AG09309 (cell line): ENCODE measurements at regions not wholly inside any gene's neighbourhood (a gene's known extent, or its start where the extent isn't known, plus 50 kb on each side); places are given as distances from the start of the nearest gene placed in this dataset.

Experiments
- DNase-seq: peaks from one replicate; pipeline ENCODE4 v3.0.0-alpha.2; 2010; ENCODE audit warnings: low read depth
- H3K4me3 ChIP-seq: 2 replicates; pipeline ENCODE4 v1.5.1; 2011; ENCODE audit warnings: mild to moderate bottlenecking, low read depth, low read length, moderate library complexity; ENCODE audit not compliant: control insufficient read depth
- TF ChIP-seq, protein P1 (sequence below): IDR thresholded peaks from 2 replicates; pipeline ENCODE4 v1.5.1; 2011; ENCODE audit warnings: mild to moderate bottlenecking, low read depth, low read length, inconsistent platforms; ENCODE audit not compliant: insufficient read depth, control insufficient read depth; ENCODE audit errors: missing control alignments

DNA sequence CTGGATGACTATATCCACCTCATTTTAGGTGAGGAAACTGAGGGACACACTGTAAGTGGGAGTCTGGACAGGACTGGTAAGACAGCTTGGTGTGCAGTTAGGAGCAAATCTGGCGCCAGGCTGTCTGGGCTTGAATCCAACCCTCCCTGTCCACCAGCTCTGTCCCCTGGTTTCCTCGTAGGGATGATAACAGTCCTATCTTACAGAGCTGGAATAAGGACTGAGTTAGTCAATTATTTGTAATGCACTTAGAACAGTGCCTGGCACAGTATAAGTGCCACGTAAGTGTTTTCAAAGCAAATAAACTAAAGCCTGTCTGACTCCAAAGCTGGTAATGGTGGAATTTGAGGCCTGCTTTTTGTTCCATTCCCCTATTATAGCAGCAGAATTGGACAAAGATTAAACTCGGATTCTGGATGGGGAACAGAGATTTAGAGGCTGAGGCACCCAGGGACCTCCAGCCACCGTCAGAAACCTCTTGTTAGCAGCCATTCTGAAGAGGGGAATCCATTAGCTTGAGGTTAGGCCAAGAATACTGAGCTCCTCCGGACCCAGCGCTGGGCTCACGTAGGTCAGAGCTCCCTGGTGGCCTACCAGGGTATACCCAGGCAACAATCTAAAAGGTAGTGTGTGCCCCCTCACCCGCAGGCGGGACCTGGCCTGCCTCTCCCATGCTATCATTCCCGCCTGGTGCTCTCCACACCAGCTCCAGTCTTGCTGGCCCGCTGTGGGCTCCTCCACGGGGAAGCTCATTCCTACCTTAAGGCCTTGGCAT, 102.1 kb downstream of the UCHL1 start:
- no peak overlapping the region for H3K4me3 ChIP-seq
- no peak for DNase-seq
- TF ChIP-seq, protein P1, sequence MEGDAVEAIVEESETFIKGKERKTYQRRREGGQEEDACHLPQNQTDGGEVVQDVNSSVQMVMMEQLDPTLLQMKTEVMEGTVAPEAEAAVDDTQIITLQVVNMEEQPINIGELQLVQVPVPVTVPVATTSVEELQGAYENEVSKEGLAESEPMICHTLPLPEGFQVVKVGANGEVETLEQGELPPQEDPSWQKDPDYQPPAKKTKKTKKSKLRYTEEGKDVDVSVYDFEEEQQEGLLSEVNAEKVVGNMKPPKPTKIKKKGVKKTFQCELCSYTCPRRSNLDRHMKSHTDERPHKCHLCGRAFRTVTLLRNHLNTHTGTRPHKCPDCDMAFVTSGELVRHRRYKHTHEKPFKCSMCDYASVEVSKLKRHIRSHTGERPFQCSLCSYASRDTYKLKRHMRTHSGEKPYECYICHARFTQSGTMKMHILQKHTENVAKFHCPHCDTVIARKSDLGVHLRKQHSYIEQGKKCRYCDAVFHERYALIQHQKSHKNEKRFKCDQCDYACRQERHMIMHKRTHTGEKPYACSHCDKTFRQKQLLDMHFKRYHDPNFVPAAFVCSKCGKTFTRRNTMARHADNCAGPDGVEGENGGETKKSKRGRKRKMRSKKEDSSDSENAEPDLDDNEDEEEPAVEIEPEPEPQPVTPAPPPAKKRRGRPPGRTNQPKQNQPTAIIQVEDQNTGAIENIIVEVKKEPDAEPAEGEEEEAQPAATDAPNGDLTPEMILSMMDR, result no peak

DNA sequence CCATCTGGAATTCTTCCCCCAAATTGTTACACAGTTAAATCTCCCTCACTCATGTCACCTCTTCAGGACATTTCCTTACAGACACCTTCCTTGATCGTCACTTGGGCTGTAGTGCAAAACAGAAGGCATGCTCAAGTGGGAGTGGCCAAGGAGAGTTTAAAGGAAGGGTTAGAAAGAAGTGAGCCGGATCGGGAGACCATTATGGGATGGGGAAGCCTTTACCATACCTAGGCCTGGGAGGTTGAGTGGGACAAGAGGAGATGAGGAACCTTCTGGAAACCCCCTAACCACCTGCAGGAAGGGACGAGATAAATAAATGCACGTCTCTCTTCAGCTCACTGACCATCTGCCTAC, 102.7 kb downstream of the UCHL1 start:
- no peak for DNase-seq
- H3K4me3 ChIP-seq, result no peak overlapping the region
- TF ChIP-seq, protein P1, result no peak

DNA sequence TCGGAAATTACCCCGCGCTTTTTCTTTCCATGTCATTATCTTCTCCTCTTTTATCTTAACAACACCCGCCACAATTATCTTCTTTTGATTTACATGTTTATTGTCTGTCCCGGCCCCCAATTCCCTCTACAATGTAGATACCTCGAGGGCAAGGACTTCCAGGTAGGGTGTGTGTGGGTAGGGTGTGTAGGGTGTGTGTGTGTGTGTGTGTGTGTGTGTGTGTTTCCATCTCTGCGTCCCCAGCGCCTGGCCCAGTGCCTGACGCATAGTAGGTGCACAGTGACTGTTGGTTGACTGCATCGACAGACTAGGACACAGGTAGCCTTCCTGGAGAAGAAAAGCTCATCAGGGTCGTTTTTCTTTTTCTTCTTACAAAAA, 103.1 kb downstream of the UCHL1 start:
- TF ChIP-seq, protein P1, result no peak
- DNase-seq, result no peak
- peak overlapping the region; percentile 77 for H3K4me3 ChIP-seq

DNA sequence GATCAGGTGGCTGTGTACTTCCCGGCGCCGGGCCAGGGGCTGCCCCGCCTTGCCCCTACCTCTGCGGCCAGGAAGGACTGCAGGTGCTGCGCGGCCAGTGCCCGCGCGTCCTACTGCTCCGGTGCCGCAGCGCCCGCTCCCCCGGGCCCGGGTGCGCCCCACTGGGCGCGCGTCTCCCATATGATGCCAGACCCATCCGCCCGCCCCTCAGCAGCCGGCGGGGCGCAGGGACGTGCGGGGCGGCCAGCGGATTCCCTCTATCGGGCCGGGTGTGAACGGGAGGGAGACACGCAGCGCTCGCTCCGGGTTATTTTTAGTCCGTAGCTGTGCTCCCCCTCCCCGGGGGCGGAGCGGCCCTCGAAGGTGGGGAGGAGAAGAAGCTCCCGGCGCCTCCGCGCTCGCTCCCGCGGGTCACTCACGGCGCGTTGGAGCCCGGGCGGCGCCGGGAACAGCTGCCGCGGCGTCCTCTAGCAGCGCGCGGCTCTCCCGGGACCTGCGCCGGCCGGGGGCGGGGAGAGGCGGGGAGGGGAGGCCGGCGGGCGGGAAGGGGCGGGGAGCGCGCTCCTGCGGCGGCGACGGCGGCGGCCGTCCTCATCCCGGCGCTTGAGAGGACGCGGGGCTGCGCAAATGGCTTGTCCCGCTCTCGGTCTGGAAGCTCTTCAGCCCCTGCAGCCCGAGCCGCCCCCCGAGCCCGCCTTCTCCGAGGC, 103.6 kb downstream of the UCHL1 start:
- H3K4me3 ChIP-seq, result peak overlapping the region; percentile 77
- no peak for DNase-seq
- TF ChIP-seq, protein P1, result no peak

DNA sequence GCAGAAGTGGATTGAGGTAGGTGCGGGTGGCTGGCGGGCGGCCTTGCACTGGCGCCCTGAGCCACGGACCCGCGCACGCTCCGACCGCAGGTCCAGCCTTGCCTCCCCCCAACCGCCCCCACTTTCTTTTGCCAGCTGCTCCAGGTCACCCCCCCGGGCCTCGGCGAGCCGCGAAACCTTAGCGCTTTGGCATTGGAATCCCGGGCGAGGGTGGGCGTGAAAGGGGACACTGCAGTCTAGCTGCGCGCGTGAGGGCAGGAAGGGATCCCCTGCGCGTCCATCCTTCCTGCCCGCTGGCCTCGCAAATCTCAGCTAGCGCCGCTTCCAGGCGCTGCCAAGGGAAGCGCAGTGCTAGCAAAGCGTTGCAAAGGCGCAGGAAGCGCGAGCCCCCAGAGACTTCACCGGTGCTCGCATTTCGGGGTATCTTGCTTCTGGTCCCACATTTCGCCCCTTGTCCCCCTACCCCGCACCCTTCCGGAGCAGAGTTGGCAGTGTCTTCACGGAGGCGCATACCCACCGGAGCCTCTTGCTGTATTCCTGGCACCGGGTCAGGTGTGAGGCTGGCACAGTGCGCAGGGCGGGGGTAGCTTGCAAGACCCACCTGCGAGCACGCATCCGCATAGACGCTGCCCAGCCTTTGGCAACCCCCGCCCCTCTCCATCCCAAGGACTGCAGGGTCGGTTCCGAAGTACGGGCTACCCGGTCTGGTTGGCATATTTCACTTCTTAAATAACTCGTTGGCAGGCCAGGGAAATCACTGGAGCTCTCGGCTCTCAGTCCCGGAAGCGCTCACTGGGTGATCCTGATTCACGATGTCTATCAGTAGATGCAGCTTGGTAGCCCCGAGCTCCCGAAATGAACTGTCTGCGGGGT, 104.4 kb downstream of the UCHL1 start:
- peak overlapping the region; percentile 77 for H3K4me3 ChIP-seq
- DNase-seq, result no peak
- TF ChIP-seq, protein P1, result no peak

DNA sequence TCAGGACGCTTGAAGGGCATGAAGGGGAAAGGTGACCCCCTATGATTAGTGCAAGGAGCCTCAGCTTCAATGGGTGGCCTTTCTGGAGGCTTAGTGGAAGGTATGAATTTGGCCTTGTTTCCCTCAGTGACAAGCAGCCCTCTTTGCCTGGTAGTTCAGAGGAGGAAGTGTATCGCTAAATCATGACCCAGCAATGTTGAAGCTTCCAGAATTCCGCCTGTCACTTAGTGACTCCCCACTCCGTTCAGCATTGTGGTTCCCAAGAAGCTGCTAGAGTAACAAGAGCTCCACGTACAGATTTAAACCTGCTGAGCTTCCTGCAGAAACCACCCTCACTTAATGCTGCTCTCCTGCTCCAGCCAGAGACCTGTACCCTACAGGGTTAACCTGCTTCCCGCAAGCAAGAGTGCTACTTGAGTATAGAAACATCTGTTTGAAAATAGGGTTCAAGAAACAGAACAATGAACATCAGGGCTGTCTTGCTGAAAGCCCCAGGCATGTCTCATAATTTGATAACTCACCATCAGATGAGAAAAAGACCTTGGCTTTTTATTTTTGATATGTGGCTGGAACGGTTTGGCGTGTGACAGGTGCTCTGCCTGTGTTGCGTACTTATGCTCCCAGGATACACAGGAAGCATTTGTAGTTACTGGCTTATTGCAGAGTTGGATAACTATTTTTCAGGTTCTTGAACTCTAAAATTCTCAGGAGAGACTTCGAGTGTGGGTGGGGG, 105.2 kb downstream of the UCHL1 start:
- H3K4me3 ChIP-seq, result peak overlapping the region; percentile 77
- TF ChIP-seq, protein P1, result no peak
- DNase-seq, result no peak
